HL-60 (cell line): ENCODE measurements at regions not wholly inside any gene's neighbourhood (a gene's known extent, or its start where the extent isn't known, plus 50 kb on each side); places are given as distances from the start of the nearest gene placed in this dataset.

Experiments
- CTCF ChIP-seq: IDR thresholded peaks from one replicate; pipeline ENCODE4 v1.5.1; 2011; ENCODE audit warnings: low read length, control low read depth, inconsistent platforms; ENCODE audit not compliant: insufficient read depth
- POLR2AphosphoS5 ChIP-seq: IDR thresholded peaks from 2 replicates; pipeline ENCODE4 v1.6.1; 2012; ENCODE audit warnings: low read depth
- SPI1 ChIP-seq: IDR thresholded peaks from 2 replicates; pipeline ENCODE4 v1.6.1; 2012; ENCODE audit warnings: low read depth, mild to moderate bottlenecking, borderline replicate concordance

- TF ChIP-seq CTCF: no peak
- no peak for TF ChIP-seq POLR2AphosphoS5
- no peak for TF ChIP-seq SPI1
These were observed 356.5 kb upstream of the TNP1 start for GRCh38 chr2:217216316-217216715.
